ENCODE measurements at regions not wholly inside any gene's neighbourhood (a gene's known extent, or its start where the extent isn't known, plus 50 kb on each side); places are given as distances from the start of the nearest gene placed in this dataset.
"Not testable (repeated sequence)": the region's sequence is repeated elsewhere in the genome, so short reads cannot be mapped to it uniquely, and the experiment has no call there.

DNA sequence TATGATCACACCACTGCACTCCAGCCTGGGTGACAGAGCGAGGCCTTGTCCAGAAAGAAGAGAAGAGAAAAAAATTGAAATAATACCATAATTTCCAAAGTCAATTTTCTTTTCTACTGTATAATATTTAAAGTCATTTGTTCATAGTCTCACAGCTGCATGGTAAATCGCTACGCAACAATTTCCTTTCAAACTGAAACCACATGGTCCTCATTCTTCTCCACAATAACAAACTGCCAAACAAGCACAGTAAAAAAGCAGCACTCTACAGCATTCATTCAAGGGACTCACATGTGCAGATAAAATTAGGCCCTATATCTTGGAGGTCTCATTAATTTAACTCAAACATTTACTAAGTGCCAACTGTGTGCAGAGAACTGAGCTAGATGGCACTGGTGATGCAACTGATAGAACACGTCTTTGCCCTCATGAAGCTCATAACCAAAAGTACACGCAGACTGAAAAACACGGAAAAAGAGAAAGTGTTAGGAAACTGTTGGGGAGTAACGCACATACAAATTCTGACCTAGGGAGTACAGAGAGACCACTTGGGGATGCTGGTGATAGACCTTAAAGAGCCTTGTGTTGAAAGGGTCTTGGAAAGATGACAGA, 68.4 kb upstream of the SRRM3 start:
- DNase-seq, result no peak

DNA sequence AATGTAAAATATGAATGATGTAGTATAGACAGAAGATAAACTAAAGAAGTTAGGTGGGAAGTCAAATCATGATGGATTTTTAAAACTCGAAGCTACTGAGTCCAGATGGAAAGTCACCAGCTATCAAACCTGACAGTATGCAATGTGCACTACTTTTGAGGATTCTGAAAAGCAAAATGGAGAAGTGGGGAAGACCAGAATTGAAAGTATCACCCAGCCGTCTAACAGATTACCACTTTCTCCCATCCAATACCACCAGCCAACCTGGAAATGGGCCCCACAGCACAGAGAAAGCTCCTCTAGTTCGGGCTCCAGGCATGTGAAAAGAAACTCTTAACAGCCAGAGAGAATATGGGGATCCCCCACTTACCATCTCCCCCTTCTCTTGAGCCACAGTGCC, 67.9 kb upstream of the SRRM3 start:
- TF ChIP-seq, protein P1, sequence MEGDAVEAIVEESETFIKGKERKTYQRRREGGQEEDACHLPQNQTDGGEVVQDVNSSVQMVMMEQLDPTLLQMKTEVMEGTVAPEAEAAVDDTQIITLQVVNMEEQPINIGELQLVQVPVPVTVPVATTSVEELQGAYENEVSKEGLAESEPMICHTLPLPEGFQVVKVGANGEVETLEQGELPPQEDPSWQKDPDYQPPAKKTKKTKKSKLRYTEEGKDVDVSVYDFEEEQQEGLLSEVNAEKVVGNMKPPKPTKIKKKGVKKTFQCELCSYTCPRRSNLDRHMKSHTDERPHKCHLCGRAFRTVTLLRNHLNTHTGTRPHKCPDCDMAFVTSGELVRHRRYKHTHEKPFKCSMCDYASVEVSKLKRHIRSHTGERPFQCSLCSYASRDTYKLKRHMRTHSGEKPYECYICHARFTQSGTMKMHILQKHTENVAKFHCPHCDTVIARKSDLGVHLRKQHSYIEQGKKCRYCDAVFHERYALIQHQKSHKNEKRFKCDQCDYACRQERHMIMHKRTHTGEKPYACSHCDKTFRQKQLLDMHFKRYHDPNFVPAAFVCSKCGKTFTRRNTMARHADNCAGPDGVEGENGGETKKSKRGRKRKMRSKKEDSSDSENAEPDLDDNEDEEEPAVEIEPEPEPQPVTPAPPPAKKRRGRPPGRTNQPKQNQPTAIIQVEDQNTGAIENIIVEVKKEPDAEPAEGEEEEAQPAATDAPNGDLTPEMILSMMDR (IDR thresholded peaks at IDR 0.05), result no peak
- TF ChIP-seq POLR2A (IDR thresholded peaks at IDR 0.05), result no peak
- Histone ChIP-seq H3K4me3 (no peak overlapping the region), H3K27ac (no peak overlapping the region), H3K27me3 (no peaks in the 10 kb centered on the region), H3K9me3 (no peaks in the 10 kb centered on the region), H3K4me1 (no peaks in the 10 kb centered on the region), H3K36me3 (replicated peaks in 1 of 2; ENCODE audit: insufficient read depth in 1 of 2, low read depth in 2 of 2) (no peaks in the 10 kb centered on the region)
- no peak for DNase-seq
- no peak for ATAC-seq
- 56 to 62% methylated on average over 3 of the region's 3 CpGs for WGBS, 2 donors
- intact Hi-C loops (cut with DNase I), result no loop called here

More for the DNA sequence above, 68.4 kb upstream of the SRRM3 start:
- Histone ChIP-seq H3K27ac (no peak overlapping the region), H3K4me3 (no peak overlapping the region), H3K4me1 (no peaks in the 10 kb centered on the region), H3K27me3 (no peaks in the 10 kb centered on the region), H3K36me3 (replicated peaks in 1 of 2; ENCODE audit: insufficient read depth in 1 of 2, low read depth in 2 of 2) (no peaks in the 10 kb centered on the region), H3K9me3 (no peaks in the 10 kb centered on the region)
- intact Hi-C loops (cut with DNase I), result no loop called here
- no peak for ATAC-seq
- WGBS, 2 donors, result 74 to 90% methylated on average over 7 of the region's 7 CpGs
- no peak for TF ChIP-seq POLR2A (IDR thresholded peaks at IDR 0.05)
- TF ChIP-seq, protein P1 (IDR thresholded peaks at IDR 0.05), result no peak

DNA sequence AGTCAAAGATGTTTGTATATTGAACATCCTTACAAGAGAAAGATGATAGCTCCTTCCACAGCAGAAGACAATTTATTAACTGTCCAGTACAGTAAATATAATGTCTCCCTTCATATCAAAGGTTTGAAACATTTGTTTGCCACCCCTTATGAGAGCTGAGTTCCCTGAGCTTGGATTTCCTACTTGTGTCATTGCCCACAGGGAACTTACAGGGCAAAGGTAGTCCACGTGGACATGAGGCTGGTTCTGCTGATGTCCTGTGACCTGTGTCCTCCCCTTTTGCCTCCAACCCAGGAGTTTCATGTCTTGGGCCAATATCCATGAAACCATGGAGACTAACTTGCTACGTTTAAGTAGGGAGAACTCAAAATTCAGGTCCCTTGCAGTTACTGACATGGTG, 66.4 kb upstream of the SRRM3 start:
- H3K4me1 ChIP-seq; intact Hi-C loops (cut with DNase I); H3K27ac ChIP-seq; H3K36me3 ChIP-seq (replicated peaks in 1 of 2; ENCODE audit: insufficient read depth in 1 of 2, low read depth in 2 of 2); H3K9me3 ChIP-seq; ATAC-seq; H3K27me3 ChIP-seq; DNase-seq; H3K4me3 ChIP-seq: not testable (repeated sequence)
- WGBS, 2 donors, result 68 to 79% methylated on average over 2 of the region's 2 CpGs

DNA sequence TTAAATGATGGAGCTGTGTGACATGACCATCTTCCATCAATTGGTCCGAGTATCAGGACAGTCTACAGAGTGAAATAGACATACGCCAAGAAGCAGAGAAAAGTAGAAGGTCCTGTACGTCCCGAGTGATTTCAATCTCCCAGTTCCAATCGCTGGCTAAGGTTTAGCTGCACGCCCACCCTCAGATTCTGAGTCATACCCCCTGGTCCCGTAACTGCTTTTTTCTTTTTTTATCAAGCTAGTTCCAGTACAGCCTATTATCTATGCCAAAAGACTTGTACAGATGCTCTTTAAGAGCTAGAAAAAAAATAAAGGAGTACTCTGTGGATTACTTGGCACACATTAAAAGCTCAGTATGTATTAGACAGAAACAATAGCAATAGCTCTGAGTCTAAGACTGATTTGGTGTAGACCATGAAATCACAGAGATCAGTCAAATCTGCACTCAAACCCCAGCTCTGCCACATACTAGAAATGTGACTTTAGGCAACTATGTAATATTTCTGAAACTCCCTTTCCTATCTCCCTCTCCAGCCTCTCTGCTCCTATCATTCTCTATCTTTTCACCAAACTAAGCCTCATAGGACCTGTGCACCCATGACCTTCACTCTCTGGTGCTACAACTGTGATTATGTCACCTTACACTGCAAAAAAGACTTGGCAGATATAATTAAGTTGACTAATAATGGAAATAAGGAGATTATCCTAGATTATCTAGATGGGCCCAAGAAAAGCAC, 63.0 kb upstream of the SRRM3 start:
- H3K36me3 ChIP-seq (replicated peaks in 1 of 2; ENCODE audit: insufficient read depth in 1 of 2, low read depth in 2 of 2); H3K4me3 ChIP-seq; H3K27me3 ChIP-seq; DNase-seq; H3K9me3 ChIP-seq; H3K4me1 ChIP-seq; intact Hi-C loops (cut with DNase I); ATAC-seq; H3K27ac ChIP-seq: not testable (repeated sequence)
- WGBS, 2 donors, result 80 to 81% methylated on average over 7 of the region's 7 CpGs

DNA sequence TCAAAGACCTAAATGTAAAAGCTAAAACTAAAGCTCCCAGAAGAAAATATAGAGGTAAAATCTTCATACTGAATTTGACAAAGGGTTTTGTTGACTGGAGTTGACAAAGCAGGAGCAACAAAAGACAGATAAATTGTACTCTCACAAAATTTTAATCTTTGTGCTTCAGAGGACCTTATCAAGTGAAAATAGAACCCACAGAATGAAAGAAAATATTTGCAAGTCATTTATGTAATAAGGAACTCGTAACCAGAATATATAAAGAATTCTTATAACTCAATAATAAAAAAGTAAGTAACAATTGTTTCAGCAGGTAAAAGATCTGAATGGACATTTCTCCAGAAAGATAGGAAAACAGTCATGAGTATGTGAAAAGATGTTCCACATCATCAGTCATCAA, 62.0 kb upstream of the SRRM3 start:
- no peak overlapping the region for H3K27ac ChIP-seq
- ATAC-seq (no peak), DNase-seq (no peak)
- H3K4me3 ChIP-seq, result no peak overlapping the region
- no peaks in the 10 kb centered on the region for H3K9me3 ChIP-seq
- WGBS, 2 donors, result 78 to 80% methylated on average over 1 of the region's 1 CpG
- no peaks in the 10 kb centered on the region for H3K27me3 ChIP-seq
- intact Hi-C loops (cut with DNase I), result no loop called here
- TF ChIP-seq, protein P1 (IDR thresholded peaks at IDR 0.05), result no peak
- TF ChIP-seq POLR2A (IDR thresholded peaks at IDR 0.05), result no peak
- no peaks in the 10 kb centered on the region for H3K36me3 ChIP-seq (replicated peaks in 1 of 2; ENCODE audit: insufficient read depth in 1 of 2, low read depth in 2 of 2)
- peaks cover 13% of the 10 kb centered on the region for H3K4me1 ChIP-seq

DNA sequence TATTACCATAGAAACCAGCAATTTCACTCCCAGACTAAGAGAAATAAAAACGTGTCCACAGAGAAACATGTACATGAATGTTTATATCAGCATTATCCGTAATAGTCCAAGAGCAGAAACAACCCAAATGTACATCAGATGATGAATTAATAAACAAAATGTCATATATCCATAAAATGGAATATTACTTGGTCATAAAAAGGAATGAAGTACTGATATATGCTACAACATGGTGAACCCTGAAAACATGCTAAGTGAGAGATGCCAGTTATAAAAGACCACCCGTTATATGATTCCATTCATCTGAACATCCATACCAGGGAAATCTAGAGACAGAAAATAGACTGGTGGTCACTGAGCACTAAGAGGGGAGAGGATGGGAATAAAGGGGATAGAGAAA, 61.4 kb upstream of the SRRM3 start:
- H3K27ac ChIP-seq; H3K27me3 ChIP-seq; ATAC-seq; DNase-seq; H3K9me3 ChIP-seq; intact Hi-C loops (cut with DNase I); H3K4me3 ChIP-seq; H3K36me3 ChIP-seq (replicated peaks in 1 of 2; ENCODE audit: insufficient read depth in 1 of 2, low read depth in 2 of 2): not testable (repeated sequence)
- H3K4me1 ChIP-seq, result peaks cover 19% of the 10 kb centered on the region
- 67 to 92% methylated on average over 3 of the region's 3 CpGs for WGBS, 2 donors

Data from body of pancreas (tissue), 4 donors.